ENCODE measurements at regions not wholly inside any gene's neighbourhood (a gene's known extent, or its start where the extent isn't known, plus 50 kb on each side); places are given as distances from the start of the nearest gene placed in this dataset.
"Not testable (repeated sequence)": the region's sequence is repeated elsewhere in the genome, so short reads cannot be mapped to it uniquely, and the experiment has no call there.

DNA sequence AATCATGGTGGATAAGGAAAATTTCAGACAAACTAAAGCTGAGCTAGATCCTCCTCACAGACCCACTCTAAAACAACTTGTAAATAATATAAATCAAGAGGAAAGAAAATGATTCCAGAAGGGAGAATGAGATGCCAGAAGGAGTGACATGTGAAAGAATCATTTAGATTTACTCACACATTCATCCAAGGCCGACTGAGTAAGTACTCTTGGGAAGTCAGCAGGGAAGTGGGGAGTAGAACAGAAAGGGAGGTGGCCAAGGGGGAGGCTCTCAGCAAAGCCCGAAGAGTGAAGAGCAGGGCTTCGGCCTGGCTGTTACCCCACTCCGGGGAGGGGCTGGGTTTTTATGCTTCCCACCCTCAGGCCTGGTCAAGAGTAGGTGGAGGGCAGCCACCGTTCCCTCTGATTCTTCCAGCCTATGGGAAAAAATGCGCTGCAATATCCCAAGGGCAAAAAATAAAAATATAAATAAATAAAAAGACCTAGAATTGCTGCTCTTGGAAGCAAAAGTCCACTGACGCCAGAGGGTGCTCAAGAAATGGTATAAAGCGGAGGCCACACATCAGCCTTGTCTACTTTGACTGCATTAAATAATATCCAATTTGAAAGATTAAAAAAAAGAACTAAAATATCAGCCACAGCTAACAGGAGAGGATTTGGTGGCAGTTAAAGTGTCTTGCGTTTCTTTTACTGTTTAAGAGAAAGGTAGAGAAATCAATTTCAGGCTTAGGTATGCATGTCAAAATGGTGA is 110.2 kb upstream of the COL5A1 start:
- no peak for DNase-seq

DNA sequence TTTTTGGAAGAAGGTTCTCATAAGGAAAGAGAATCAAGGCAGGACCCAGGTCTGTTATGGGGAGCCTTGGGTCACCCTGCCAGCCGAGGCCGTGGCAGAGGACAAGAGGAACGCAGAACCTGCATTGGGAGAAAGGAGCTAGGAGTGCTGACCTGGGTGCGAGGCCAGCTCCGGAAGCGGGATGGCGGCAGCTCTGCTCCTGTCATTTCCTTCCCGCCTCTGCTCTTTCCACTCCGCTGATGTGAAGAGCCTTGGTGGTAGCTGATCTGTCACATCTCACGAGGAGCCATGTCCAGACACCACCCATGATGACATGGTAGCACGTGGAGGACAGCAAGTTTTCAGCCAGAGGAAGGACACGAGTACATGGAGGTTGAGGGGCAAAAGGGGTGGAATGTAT is 109.5 kb upstream of the COL5A1 start:
- DNase-seq, result no peak

DNA sequence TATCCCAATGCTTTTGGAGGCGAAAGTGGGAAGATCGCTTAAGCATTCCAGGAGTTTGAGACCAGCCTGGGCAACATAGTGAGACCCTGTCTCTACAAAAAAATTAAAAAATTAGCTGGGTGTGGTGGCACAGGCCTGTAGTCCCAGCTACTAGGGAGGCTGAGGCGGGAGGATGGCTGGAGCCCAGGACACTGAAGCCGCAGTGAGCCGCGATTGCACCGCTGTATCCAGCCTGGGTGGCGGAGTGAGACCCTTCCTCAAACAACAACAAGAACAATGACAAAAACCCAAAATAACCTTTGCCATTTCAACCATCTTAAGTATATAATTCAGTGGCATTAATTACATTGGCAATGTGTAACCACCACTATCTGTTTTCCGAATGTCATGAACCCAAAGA is 108.9 kb upstream of the COL5A1 start:
- DNase-seq, result not testable (repeated sequence)

GRCh38 chr9:134533850-134534588 is 107.6 kb upstream of the COL5A1 start:
- DNase-seq, result no peak

DNA sequence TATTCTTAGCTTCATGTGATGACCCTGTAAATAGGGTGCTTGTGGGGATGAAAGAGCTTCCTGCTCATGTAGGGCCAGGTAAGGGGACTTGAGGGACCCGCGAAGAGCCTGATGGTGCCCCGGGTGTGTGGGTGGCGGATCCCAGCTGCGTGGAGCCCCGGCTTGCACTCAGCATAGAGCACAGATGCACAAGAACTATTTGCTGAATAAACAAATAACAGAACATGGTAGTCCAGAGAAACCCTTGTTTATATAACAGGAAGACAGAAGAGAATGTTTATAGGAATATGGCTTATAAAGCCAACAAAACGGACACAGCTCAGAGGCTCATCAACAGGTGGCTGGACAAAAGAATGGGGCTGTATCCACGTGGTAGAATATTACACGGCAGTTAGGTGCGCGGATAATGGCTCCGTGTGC is 106.9 kb upstream of the COL5A1 start:
- no peak for DNase-seq

DNA sequence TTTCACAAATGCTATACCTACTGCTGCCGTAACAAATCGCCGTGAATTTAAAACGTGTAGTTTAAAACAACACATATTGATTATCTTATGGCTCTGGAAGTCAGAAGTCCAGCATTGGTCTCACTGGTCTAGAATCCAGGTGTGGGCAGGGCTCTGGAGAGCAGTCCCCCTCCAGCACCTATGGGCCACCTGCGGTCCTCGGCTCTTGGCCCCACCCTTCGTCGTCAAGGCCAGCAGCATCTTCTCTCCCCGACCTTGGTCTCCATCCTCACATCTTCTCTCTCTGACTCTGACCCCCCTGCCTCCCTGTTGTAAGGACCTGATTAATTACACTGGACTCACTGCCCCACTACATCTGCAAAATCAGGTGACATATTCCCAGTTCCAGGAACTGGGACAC is 106.4 kb upstream of the COL5A1 start:
- DNase-seq, result no peak

GRCh38 chr9:134536101-134536900 is 105.3 kb upstream of the COL5A1 start:
- no peak for DNase-seq

- DNase-seq, result no peak
Measured at GRCh38 chr9:134536931-134537330, 104.7 kb upstream of the COL5A1 start.

- DNase-seq, result no peak
Measured at GRCh38 chr9:134537951-134538641, 103.5 kb upstream of the COL5A1 start.

GRCh38 chr9:134538856-134539566 is 102.6 kb upstream of the COL5A1 start:
- DNase-seq, result no peak

DNA sequence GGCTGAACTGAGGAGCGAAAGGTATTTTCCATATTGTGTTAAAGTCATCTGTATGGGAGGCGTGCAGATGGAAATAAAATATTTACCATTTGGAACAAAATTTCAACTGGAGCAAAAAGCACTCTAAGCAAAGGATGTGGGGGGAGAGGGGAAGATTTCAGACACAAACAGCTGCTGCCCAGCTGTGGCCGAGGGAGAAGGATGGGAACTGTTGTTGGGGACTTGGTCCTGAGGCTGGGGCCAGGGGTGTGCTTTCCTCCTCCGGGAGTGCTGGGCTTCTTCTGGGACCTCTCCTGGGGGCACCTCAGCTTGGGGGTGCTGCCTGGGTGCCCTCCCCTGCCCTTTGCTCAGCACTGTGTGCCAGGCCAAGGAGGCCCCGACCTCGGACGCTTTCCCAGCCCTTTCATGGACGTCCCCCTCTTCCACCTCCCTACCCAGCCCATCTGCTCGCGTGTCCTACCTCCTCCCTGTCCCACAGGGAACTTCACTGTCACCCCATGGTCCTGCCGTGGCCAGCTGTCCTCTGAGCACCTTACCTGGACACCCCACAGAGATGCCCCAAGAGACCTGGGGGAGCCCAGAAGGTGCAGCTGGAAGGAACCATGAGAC is 101.9 kb upstream of the COL5A1 start:
- no peak for DNase-seq

- DNase-seq, result no peak
Measured at GRCh38 chr9:134540276-134541096, 101.1 kb upstream of the COL5A1 start.

GRCh38 chr9:134541097-134541747 is 100.4 kb upstream of the COL5A1 start:
- DNase-seq, result no peak

GRCh38 chr9:134544388-134545214 is 97.0 kb upstream of the COL5A1 start:
- DNase-seq, result no peak

DNA sequence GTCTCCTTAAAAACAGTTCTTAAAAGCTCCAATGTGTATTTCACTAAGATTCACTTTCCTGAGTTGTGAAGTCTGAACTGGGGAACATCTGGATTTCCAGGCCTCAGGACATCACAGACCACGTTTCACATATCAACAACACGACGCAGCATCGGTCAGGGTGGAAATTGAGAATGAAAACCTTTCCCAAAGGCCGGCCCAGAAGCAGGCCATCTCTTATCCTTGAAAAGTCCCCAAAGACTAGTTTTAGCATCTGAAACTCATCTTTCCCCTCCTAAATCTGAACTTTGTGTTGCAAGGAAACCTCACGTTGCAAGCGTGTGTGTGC is 96.4 kb upstream of the COL5A1 start:
- no peak for DNase-seq

- no peak for DNase-seq
Measured at GRCh38 chr9:134545543-134546245, 95.9 kb upstream of the COL5A1 start.

GRCh38 chr9:134546246-134546731 is 95.3 kb upstream of the COL5A1 start:
- no peak for DNase-seq

DNA sequence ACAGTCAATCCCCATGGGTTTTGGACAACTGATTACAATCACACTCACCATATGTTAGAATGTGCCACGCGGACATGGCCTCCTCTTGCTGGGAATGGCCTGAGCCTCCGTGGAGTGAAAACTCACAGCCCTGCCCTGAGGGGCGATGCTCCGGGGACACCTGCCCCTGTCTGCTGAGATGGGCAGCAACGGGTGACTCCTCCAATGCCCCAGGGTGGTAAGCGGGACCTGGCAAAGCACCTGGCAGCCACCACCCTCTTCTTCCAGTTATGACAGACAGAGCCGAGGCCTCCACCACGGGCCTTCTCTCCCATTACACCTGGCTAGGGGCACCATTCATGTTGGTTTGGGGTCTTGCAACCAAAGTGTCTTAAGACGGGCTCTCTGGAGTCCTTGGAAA is 94.9 kb upstream of the COL5A1 start:
- DNase-seq, result no peak
